GM19372 (cell line): ENCODE measurements at regions not wholly inside any gene's neighbourhood (a gene's known extent, or its start where the extent isn't known, plus 50 kb on each side); places are given as distances from the start of the nearest gene placed in this dataset.
"Not testable (repeated sequence)": the region's sequence is repeated elsewhere in the genome, so short reads cannot be mapped to it uniquely, and the experiment has no call there.

Source experiments
- ATAC-seq: cut with Tn5 transposase; IDR thresholded peaks from one replicate; pipeline ENCODE4 v1.9.1; 2021; ENCODE audit warnings: mild to moderate bottlenecking, low read depth, moderate library complexity; ENCODE audit not compliant: unreplicated experiment

DNA sequence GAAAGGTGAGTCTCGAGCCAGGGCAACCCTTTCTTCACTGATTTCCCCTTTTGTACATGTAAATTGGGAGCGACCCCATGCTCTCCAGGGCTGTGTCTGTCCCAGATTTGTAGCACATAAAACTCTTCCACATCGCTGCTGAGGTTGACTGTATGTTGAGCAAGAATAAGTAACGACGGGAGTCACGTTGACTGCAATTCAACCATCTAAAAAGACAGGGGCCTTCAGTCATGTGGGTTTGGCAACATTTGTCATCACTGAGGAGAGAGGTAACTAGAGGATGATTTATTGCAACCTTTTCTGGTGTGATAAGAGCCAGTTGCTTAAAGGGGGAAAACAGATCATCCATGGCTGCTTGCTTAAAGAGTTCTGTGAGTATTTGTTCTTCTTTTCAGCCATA, 159.4 kb upstream of the SULF2 start:
- no peak for ATAC-seq

DNA sequence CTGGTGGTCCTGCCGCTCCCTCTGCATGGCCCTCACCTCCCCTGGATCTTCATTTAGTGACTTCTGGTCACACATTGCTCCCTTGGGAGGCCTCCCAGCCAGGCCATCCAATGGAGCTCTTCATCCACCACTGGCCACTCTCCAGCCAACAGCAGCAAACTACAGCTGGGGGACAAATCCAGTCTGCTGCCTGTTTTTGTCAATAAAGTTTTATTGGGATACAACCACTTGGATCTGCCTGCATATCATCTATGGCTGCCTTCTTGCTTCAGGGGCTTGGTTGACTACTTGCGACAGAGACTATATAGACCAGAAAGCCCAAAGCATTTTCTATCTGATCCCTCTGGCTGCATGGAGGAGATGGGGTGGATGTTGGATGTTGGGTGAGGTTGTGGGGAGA, 156.6 kb upstream of the SULF2 start:
- no peak for ATAC-seq

DNA sequence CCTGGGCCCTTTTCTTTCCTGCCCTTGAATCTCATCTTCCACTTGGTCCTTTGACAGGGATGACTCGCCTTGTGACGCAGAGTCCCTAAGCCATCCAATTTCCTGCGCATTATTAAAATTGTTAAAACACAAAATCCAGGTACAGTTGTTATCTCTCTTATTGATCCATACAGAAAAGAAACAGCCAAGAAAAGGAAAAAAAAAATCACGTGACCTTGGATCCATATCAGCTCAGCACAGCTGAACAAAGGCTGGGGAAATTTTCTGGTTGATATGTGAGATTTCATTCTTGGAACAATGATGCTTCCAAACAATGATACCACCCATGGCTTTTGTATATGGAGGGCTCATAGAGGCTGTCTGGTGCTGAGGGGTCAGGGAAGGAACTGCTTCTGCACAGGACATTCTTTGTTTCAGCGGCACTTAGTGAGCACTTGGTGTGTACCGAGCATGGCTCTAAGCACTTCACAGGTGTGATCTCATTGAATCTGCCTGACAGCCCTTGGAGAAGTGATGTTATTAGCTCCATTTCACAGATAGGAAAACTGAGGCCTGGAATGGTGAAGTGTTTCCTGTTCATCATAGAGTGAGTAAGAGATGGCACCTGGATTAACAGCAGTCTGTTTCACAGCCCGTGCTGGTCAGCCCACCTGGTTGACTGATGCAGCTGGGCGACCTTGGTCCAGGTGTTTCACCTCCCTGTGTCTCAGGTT, 155.0 kb upstream of the SULF2 start:
- ATAC-seq, result no peak

- ATAC-seq, result no peak
Observed at GRCh38 chr20:47936612-47937011, 151.3 kb upstream of the SULF2 start.

- no peak for ATAC-seq
Observed at GRCh38 chr20:47934761-47935160, 149.5 kb upstream of the SULF2 start.

GRCh38 chr20:47931443-47931842, 146.2 kb upstream of the SULF2 start:
- ATAC-seq, result no peak

GRCh38 chr20:47931002-47931401, 145.7 kb upstream of the SULF2 start:
- no peak for ATAC-seq

DNA sequence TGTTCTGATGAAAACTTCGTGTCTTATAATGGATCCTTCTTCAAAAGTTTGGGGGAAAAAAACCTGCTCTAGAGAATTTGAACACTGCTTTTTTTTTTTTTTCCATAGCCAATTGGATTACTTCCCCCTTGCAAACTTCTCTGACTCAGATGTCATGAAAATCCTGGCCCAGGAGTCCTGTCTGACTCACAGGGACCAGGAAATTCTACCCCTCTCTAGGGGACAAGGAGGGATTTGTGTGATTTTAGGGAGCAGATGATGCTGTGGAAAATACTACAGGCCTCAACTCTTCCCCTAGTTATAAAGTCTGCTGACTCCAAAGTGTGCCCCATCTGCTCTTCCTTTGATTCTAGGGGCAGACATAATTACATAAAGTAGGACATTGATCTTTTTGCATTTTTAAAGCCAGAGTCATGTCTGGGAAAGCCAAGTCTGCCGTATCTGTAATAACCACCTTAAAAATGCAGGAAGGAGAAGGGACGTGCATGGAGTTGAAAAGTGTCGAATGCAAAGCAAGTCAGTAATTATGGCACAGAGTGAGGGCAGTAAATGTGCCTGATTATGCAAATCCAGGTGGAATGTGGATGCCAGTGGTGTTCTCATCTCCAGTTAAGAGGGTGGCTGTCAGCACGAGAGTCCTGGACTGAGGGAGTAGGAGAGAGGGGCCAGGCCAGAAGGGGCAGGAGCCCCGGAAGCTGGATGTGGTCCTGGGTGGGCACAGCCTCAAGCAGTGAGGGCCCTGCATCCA, 144.3 kb upstream of the SULF2 start:
- ATAC-seq, result no peak

DNA sequence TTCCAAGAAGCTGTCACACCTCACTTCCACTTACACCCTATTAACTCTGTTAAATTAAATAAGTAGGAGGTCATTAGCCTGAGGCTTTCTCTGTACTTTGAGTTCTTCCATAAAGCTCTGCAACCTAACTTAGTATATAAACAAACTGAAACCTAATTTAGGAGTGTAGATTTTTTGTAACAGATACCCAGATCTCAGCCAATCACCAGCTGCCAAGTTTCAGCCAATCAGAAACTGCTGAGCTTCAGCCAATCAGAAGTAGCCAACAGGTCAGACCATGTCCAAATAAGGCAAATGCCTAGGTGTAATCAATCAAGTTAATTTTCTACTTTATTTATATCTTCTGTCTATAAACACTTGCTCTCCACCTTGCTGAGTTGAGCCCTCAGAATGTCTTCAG, 142.7 kb upstream of the SULF2 start:
- ATAC-seq, result no peak

- ATAC-seq, result no peak
Observed at GRCh38 chr20:47927385-47927851, 142.1 kb upstream of the SULF2 start.

DNA sequence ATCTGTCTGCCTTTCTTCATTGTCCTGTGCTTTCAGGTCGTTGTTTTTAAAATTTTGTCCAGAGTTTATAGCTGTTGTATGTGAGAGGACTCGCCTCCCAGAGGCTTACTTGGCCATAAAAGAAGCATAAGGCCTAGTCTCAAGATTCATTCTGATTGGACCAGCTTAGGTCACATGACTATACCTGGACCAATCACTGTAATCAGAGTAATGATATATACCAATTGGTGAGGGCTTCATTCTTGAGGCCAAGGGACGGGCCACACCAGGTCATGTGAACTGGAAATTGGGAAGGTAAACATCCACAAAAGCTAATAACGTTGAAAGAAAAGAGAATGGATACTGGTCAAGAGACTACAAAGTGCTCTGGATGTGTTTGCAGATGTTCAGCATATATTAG, 141.4 kb upstream of the SULF2 start:
- no peak for ATAC-seq

- ATAC-seq, result no peak
Observed at GRCh38 chr20:47925593-47925992, 140.3 kb upstream of the SULF2 start.

DNA sequence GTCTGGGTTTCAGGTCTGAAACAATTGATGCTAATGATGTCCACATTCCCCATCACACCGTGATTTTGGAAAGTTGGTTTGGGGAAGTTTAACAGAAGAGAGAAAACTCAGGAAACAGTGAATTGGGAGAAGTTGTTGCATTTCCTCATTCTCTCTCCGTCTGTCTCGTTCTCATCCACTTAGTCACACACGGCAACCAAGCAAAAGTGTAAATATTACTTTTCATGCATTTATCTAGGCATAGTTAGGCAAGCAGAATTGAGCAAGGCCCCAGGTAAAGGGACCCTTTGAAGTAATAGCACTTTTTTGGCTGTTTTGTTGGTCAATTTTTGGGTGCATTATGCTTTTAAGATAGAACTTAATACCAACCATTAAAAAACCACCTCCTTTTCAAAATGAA, 137.0 kb upstream of the SULF2 start:
- ATAC-seq, result no peak

DNA sequence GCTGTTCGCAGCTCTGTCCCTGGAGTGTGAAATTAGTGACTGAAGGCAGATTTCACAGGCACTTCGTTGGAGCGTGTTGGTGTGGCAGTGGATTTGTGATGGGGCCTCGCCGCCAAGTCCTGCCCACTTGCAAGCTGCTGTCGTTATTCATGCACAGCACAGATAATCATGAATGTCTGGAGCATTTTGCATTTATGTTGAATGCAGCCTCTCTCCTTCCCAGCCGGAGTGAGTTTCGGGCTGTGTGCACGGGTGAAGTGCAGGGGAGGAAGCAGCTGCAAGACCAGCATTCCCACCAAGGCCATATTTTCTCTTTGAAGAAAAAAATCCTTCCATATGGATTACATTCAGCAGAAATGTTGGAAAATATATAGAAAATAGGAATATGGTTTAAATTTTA, 136.5 kb upstream of the SULF2 start:
- ATAC-seq, result not testable (repeated sequence)

DNA sequence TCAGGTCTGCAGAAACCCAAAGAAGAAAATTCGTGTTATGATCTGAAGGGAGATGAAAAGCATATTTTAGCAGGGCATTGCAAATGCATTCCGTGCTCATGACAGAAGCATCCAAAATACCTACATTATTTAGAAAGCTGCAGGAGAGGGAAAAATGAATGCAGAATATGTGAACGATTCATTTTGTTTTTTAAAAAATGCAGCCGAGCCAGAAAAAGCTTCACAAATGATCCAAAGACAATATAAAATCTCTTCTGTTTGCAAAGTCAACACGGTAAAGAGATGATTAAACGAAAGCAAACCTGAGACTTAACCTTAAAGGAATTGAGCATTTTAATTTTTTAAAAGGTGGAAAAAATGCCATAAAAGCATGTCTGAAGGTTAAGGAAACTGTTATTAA, 136.1 kb upstream of the SULF2 start:
- no peak for ATAC-seq

DNA sequence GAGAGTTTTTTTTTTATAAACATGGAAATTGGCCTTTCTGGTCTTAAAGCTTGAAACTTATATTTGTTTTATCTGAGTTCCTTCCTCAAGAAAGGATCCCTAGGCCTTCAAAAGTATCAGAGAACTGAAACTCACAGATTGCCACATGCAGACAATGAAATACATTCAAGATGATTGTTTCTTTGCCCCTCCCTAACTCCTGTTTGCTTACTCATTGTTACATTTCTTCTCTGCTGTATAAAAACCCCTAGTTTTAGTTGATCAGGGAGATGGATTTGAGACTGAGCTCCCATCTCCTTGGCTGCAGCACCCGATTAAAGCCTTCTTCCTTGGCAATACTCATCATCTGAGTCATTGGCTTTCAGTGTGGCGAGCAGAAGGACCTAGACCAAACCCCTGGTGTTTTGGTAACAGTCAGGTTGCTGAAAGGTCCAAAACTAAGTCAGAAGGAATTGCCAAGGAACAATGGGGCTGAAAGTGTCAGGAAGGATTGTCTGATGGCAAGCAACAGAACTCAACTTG, 132.3 kb upstream of the SULF2 start:
- ATAC-seq, result no peak

- no peak for ATAC-seq
Observed at GRCh38 chr20:47915495-47915894, 130.2 kb upstream of the SULF2 start.

GRCh38 chr20:47914792-47915191, 129.5 kb upstream of the SULF2 start:
- no peak for ATAC-seq

GRCh38 chr20:47912786-47913501, 127.7 kb upstream of the SULF2 start:
- not testable (repeated sequence) for ATAC-seq

DNA sequence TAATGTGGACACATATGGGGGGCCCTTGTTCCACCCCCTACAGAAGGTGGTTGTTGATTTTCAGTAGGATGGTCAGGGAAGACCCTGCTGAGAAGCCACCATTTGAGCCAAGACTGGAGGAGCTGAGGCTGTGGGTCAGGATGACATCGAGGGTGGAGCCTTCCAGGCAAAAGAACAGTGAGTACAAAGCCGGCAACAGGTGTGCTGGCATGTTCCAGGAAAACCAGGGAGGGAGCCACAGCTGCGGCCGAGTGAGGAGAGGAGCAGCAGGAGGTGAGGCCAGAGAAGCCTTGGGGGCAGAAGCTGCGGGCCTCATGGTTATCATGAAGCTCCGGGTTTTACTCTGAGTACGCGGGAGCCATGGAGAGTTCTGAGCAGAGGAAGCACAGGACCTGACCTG, 126.9 kb upstream of the SULF2 start:
- not testable (repeated sequence) for ATAC-seq

- not testable (repeated sequence) for ATAC-seq
Observed at GRCh38 chr20:47909696-47910369, 124.6 kb upstream of the SULF2 start.
